HG02798 (cell line): ENCODE measurements at regions not wholly inside any gene's neighbourhood (a gene's known extent, or its start where the extent isn't known, plus 50 kb on each side); places are given as distances from the start of the nearest gene placed in this dataset.

Source experiments
- ATAC-seq: cut with Tn5 transposase; IDR thresholded peaks from one replicate; pipeline ENCODE4 v1.9.1; 2021; ENCODE audit warnings: mild to moderate bottlenecking; ENCODE audit not compliant: unreplicated experiment, poor library complexity

DNA sequence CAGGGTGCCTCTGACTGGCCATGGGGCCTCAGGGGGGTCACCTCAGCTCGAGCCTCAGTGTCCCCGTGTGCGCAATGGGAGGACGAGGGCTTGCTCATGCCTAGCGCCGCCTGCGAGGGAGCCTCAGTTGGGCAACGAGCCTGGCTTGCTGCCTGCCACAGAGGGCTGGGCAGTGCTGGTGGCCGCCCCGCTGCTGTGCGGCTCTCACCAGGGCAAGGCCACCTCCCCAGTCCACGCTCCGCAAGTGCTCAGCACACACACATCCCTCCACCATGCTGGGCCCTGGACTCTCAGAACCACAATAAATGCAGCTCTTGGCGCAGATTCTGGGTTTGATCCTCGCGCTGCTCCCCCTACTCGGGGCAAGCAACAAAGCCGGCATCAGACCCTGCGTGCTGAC lies 76.2 kb downstream of the ENGASE start:
- no peak for ATAC-seq

DNA sequence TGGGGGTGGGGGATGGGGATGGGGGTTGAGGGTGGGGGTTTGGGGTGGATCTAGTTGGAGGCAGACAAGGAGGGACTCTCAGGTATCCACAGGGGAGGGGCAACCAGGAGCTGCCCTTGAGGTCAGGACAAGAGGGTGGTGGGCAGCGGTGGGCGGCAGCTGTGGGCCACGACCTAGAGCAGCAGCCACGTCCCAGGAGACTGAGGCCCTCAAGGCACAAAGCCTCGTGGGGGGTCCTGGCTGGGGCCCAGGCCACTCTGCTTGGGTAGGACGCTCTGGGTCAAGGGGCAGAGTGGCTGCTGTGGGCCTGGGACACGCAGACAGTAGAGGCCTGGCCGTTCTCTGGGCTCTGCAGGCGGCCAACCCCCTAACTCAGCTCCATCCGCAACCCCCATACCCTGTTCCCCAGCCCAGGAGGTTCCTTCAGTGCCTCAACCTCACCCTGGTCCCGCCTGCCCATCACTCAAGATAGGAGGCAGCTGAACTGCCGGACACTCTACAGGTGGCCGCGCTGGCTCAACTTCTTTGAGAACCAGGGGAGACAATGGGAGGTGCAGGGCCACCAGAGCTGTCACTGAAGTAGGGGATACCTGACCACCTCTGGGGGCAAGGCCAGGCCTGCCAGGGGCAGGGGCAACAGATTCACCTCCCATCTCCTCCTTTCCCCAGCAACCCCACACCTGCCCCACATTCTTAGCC lies 75.6 kb downstream of the ENGASE start:
- no peak for ATAC-seq

DNA sequence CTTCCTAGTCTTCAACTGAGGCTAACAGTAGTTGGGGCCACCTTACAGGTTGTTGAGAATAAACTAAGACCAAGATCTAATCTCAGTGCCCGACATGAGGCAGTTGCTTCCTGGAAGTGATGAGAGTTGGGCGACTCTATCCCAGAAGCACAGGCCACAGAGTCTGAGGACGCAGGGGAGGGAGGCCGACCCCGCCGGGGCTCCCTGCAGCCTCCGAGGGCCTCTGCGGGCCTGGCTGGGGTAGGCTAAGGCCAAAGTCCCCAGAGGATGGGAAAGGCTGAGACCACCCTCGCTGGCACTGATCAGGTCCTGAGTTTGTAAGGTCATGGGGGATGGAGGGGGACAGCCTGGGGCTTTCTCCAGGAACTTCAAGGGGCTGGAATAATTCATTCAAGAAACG lies 74.0 kb downstream of the ENGASE start:
- no peak for ATAC-seq

DNA sequence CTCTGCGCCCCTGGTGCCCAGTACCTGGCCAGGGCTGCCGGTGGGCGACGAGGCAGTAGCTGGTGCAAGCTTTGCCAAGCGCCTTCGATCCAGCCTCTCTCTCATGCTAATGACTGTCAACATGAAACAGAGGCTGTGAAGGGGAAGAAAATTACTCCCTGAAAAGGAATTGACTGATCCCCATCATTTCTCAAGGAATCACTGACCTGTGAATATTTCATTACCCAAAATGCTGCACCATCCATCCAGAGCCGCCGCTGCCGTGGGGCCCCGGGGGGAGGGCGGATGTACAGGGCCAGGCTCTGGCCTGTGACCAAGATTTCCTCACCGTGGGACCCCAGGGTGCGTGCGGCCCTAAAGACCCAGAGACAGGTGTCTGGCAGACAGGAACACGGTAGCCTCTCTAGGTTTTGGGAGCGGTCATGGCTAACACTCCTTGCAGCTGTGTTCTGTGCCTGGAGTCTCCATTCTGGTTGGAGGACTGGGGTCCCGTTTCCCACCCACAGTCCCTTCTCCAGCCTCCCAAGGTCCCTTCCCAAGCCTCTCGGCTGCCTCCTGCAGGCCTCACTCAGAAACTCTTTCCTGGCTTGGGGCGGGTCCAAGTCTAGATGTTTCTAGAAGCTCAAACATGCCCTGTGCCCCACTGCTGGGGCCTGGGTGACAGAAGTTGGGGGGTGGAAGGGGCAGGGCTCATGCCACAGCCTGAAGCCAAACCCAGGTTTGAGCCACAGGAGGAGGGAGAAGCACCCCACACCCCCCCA lies 73.3 kb downstream of the ENGASE start:
- ATAC-seq = no peak

DNA sequence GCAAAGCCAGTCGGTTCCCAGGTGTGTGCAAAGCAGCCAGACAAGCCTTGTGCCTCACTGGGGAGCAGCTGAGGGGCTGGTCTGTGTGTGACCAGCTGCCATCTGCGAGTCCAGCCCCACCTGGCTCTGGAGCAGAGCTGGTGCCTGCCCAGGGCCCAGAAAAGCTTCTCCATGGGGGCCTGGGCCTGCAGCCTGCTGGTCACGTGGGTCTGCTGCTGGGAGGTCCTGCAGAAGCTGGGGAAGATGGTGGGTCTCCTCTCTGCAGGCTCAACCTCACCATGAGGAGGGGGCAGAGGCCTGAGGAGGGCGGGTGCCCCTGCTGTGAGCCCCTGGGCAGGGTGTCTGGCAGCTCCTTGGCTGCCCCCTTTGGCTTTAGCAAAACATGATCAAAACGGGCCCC lies 71.9 kb downstream of the ENGASE start:
- no peak for ATAC-seq

DNA sequence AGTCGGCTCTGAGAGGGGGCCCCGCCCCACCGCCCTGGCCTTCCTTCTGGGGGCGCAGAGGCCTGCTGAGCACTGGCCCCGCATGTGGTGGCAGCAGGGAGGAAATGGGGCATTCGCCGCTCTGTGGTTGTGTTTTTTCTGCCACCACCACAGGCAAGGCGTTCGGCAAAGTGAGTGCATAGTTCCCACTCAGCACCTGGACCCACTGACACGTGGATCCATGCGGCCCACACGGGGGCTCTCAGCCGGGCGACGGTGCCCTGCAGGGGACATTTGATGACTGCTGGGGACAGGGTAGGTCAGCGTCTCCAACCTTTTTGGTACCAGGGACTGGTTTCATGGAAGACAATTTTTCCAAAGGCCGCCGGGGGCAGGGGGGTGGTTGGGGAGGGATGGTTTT lies 70.9 kb downstream of the ENGASE start:
- ATAC-seq = no peak

DNA sequence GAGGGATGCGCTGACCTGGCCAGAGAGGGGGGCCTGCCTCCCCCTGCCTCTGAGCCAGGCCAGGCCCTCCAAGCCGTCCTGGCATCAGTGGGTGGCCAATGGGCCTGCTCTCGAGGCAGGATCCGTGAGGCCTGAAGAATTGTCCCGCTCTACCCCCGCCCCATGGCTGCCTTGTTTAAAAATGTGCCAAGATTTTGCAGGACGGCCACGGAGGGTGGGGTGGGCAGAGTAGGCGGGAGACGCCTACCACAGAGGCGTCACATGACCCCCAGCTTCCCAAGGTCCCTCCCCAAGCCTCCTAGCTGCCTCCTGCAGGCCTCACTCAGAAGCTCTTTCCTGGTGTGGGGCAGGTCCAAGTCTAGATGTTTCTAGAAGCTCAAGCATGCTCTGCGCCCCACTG lies 69.5 kb downstream of the ENGASE start:
- ATAC-seq = no peak

DNA sequence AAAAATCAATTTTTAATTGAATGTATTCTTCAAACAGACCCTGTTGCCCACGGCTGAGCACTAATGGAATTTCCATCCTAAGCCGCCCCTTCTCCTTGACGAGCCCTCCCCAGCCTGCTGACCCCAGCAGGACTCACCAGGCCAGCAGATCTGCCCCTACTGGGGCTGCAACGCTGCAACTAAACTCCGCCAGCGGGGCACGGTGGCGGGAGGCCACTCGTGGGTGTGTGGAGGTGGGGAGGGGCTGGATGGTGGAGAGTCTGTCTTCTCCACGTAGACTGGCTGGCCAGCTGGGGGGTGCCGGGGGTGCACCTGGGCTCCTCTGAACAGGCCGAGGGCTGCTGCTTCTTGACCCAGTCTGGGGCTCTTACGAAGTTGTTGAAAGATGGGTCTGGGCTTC lies 67.8 kb downstream of the ENGASE start:
- no peak for ATAC-seq

DNA sequence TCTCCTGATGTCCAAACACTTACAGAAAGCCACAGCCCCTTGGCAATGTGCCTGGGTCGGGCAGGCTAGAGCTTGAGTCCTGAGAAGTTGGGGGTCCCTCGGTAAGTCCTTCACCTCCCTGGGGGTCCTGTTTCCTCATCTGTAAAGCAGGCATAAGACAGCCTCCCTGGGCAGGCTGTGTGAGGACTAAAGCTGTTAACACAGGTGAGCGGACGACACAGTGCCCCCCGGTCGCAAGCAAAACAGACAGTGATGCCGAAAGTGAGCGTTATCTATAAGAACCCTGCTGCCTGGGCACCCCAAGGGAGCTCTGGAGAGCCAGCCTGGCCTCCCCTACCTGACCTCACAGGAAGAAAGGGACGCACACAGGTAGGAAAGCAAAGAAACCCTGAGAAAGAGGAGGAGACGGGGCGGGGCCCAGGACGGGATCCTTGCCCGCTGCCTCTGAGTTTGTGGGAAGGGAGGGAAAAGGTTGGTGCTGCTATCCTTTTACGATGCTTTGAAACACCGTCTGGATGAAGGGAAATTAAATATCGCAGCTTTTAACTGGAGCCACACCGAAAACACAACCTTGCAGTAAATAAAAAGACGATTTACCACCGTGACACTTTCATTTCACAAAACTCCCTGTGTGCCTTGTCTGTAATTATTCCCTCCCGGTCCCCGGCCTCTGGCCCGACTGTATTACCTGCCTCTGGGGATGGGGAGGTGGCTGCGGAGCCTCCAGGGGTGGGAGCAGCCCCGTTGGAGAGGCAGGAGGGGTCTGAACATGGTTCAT lies 67.1 kb downstream of the ENGASE start:
- no peak for ATAC-seq

DNA sequence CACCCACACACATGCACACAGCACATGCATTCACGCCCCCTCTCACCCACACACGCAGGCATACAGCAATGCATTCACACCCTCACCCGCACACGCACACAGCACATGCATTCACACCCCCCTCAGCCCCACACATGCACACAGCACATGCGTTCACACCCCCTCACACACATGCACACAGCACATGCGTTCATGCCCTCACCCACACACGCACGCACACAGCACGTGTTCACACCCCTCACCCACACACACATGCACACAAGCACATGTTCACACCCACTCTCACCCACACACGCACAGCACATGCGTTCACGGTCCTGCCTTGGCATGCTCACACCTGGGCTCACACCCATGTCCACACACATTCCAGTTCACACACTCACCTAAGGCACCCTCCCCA lies 64.2 kb downstream of the ENGASE start:
- no peak for ATAC-seq

DNA sequence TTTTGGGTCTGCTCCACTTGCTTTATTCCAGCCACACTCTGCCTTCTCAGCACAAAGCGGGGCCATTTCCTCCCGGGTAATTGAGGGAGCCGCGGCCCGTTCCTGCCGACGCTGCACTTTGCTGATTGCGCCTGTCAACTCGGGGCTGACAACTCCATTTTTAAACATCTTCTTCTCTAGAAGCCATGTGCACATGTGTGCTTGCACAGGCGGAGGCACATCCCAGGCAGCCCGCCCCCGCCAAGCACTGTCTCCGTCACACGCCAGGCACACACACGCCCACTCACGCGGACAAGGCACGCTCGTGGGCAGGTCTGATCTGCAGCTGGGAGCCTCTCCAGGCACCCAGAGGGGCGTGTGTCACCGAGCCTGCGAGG lies 63.2 kb downstream of the ENGASE start:
- ATAC-seq = no peak

DNA sequence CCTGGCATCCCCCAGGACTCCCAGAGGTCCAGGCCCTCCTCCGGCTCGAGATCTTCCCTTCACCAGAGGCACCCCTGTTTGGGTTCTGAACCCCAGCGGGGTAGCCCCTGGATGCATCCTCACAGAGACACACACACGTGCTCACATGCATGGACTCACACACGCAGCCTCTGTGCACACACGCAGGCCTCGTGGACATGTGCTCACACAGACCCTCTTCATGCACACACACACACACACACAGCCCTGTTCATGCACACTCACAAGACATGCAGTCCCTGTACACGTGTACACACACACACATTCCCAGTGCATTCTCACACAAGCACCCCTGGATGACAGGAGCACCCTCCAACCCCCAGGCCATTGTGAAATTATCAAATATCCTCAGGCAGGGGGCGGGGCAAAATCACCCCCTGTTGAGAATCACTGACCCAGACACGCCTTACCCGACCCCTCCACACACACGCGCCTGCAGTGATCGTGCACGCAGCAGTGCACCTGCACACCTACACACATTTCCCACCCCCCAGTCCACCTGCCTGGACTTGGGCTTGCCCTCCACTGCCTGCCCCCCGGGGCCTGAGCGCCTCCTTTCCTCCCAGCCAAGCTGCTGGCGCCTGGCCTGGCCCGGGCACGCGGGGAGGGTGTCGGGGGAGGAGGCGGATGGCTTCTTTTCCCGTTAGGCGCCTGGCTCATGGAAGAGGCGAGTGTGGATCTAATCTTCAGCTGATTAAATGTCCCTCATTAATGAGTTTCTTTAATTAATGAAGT lies 62.6 kb downstream of the ENGASE start:
- no peak for ATAC-seq

DNA sequence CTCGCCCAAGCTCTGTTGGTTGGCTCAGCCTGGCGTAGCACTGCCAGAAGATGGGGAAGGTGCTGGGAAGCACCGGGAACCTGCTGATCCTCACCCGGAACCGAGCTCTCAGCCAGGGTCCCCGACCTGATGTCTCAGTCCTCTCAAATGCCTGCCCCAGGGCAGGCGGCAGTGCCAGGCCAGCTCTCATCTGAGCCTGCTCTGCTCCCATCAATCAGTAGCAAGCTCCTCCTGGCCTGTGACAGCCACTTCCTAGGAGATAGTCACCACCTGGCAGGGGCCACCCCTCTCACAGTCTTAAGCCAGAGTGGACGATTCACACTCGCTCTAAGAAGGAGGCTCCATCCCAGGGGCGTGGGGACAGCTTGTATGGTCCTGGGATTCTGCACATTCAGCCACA lies 62.0 kb downstream of the ENGASE start:
- ATAC-seq = no peak
